SK-N-SH (cell line): ENCODE measurements at regions not wholly inside any gene's neighbourhood (a gene's known extent, or its start where the extent isn't known, plus 50 kb on each side); places are given as distances from the start of the nearest gene placed in this dataset.

Experiments
- CTCF ChIP-seq: fragments of 200-600 bp; sonication (generic); IDR thresholded peaks from 2 replicates; pipeline ENCODE4 v1.6.1; 2017; ENCODE audit warnings: antibody characterized with exemption, mild to moderate bottlenecking, moderate library complexity
- ELF1 ChIP-seq: IDR thresholded peaks from 2 replicates; pipeline ENCODE4 v1.4.0; 2012
- NFIC ChIP-seq: IDR thresholded peaks from 2 replicates; pipeline ENCODE4 v1.4.0; 2012; ENCODE audit warnings: borderline replicate concordance
- POLR2AphosphoS5 ChIP-seq: IDR thresholded peaks from 2 replicates; pipeline ENCODE4 v1.6.1; 2012; ENCODE audit warnings: low read depth, low read length
- RAD21 ChIP-seq: IDR thresholded peaks from 2 replicates; pipeline ENCODE4 v1.6.1; 2012; ENCODE audit warnings: mild to moderate bottlenecking, low read length
- RCOR1 ChIP-seq: fragments of 150-350 bp; IDR thresholded peaks from 2 replicates; pipeline ENCODE4 v1.6.1; 2017; ENCODE audit warnings: antibody characterized with exemption, low read length
- REST ChIP-seq: IDR thresholded peaks from 2 replicates; pipeline ENCODE4 v1.6.1; 2012; ENCODE audit warnings: mild to moderate bottlenecking, low read depth, low read length, moderate library complexity
- RFX5 ChIP-seq: IDR thresholded peaks from 2 replicates; pipeline ENCODE4 v1.6.1; 2012; ENCODE audit warnings: mild to moderate bottlenecking, improper control_type of control experiment, low read length
- SMC3 ChIP-seq: IDR thresholded peaks from 2 replicates; pipeline ENCODE4 v1.6.1; 2012; ENCODE audit warnings: low read depth, low read length, improper control_type of control experiment
- ZBTB33 ChIP-seq: IDR thresholded peaks from 2 replicates; pipeline ENCODE4 v1.4.0; 2012; ENCODE audit warnings: low read depth, borderline replicate concordance

GRCh38 chr7:110486549-110486948 lies 604.4 kb upstream of the LRRN3 start:
- TF ChIP-seq REST = no peak
- no peak for TF ChIP-seq POLR2AphosphoS5
- TF ChIP-seq ELF1 = no peak
- TF ChIP-seq CTCF = no peak
- TF ChIP-seq ZBTB33 = no peak
- TF ChIP-seq SMC3 = no peak
- no peak for TF ChIP-seq RAD21
- TF ChIP-seq RFX5 = no peak
- no peak for TF ChIP-seq RCOR1
- TF ChIP-seq NFIC = no peak
